HG02870 (cell line): ENCODE measurements at regions not wholly inside any gene's neighbourhood (a gene's known extent, or its start where the extent isn't known, plus 50 kb on each side); places are given as distances from the start of the nearest gene placed in this dataset.
A peak's percentile ranks its signal among the peaks of the same experiment; 100 is the strongest.
"Not testable (repeated sequence)": the region's sequence is repeated elsewhere in the genome, so short reads cannot be mapped to it uniquely, and the experiment has no call there.

Experiments used
- ATAC-seq: cut with Tn5 transposase; IDR thresholded peaks from one replicate; pipeline ENCODE4 v1.9.1; 2021; ENCODE audit warnings: mild to moderate bottlenecking, moderate library complexity; ENCODE audit not compliant: unreplicated experiment

- ATAC-seq: peak; percentile 90
Observed at GRCh38 chr3:87503900-87504498, 227.6 kb upstream of the POU1F1 start.

- no peak for ATAC-seq
Observed at GRCh38 chr3:87501076-87501475, 224.7 kb upstream of the POU1F1 start.

GRCh38 chr3:87498358-87499080 lies 222.1 kb upstream of the POU1F1 start:
- ATAC-seq: no peak

GRCh38 chr3:87495938-87496337 lies 219.6 kb upstream of the POU1F1 start:
- no peak for ATAC-seq

GRCh38 chr3:87494264-87494663 lies 217.9 kb upstream of the POU1F1 start:
- no peak for ATAC-seq

GRCh38 chr3:87491843-87492242 lies 215.5 kb upstream of the POU1F1 start:
- ATAC-seq: no peak

- ATAC-seq: no peak
Observed at GRCh38 chr3:87489892-87490291, 213.5 kb upstream of the POU1F1 start.

- ATAC-seq: no peak
Observed at GRCh38 chr3:87488765-87489164, 212.4 kb upstream of the POU1F1 start.

GRCh38 chr3:87486635-87487034 lies 210.3 kb upstream of the POU1F1 start:
- ATAC-seq: not testable (repeated sequence)

GRCh38 chr3:87486115-87486514 lies 209.7 kb upstream of the POU1F1 start:
- no peak for ATAC-seq

GRCh38 chr3:87478716-87479115 lies 202.3 kb upstream of the POU1F1 start:
- ATAC-seq: no peak

- no peak for ATAC-seq
Observed at GRCh38 chr3:87473944-87474343, 197.6 kb upstream of the POU1F1 start.

GRCh38 chr3:87468938-87469337 lies 192.6 kb upstream of the POU1F1 start:
- no peak for ATAC-seq

- no peak for ATAC-seq
Observed at GRCh38 chr3:87468235-87468634, 191.9 kb upstream of the POU1F1 start.

GRCh38 chr3:87462228-87462627 lies 185.8 kb upstream of the POU1F1 start:
- ATAC-seq: no peak

- no peak for ATAC-seq
Observed at GRCh38 chr3:87461443-87461842, 185.1 kb upstream of the POU1F1 start.

- ATAC-seq: no peak
Observed at GRCh38 chr3:87461036-87461435, 184.7 kb upstream of the POU1F1 start.

GRCh38 chr3:87448558-87448957 lies 172.2 kb upstream of the POU1F1 start:
- no peak for ATAC-seq

GRCh38 chr3:87446849-87447387 lies 170.5 kb upstream of the POU1F1 start:
- no peak for ATAC-seq

- ATAC-seq: no peak
Observed at GRCh38 chr3:87442470-87442869, 166.1 kb upstream of the POU1F1 start.

GRCh38 chr3:87437765-87438164 lies 161.4 kb upstream of the POU1F1 start:
- ATAC-seq: no peak

GRCh38 chr3:87436781-87437543 lies 160.6 kb upstream of the POU1F1 start:
- ATAC-seq: no peak
